ENCODE measurements at regions not wholly inside any gene's neighbourhood (a gene's known extent, or its start where the extent isn't known, plus 50 kb on each side); places are given as distances from the start of the nearest gene placed in this dataset.

GRCh38 chr1:164360265-164360664, 198.7 kb upstream of the PBX1 start:
- H3K4me3 ChIP-seq, result no peak overlapping the region
- H3K79me2 ChIP-seq (ENCODE audit: control insufficient read depth, insufficient read depth, low read length), result no peaks in the 10 kb centered on the region
- H3K9ac ChIP-seq (ENCODE audit: insufficient read depth in 1 of 2, low read depth in 2 of 2, low read length in 2 of 2), result no peak overlapping the region
- H3K9me1 ChIP-seq (ENCODE audit: control insufficient read depth, insufficient read depth, low read length), result no peaks in the 10 kb centered on the region
- TF ChIP-seq USF1 (CRISPR knock-in tag; IDR thresholded peaks at IDR 0.05), result no peak
- no peak for TF ChIP-seq TCFL5 (CRISPR knock-in tag; conservative IDR thresholded peaks at IDR 0.05)
- TF ChIP-seq ZFP30 (CRISPR knock-in tag; IDR thresholded peaks at IDR 0.05; ENCODE audit: borderline replicate concordance), result no peak
- TF ChIP-seq TBL1XR1 (IDR thresholded peaks at IDR 0.05; ENCODE audit: low read length in 2 of 2), result no peak
- TF ChIP-seq L3MBTL2 (IDR thresholded peaks at IDR 0.05), result no peak
- no peak for TF ChIP-seq ZNF124 (CRISPR knock-in tag; IDR thresholded peaks at IDR 0.05)
- no peak for TF ChIP-seq CBX5 (IDR thresholded peaks at IDR 0.05; ENCODE audit: borderline replicate concordance, low read depth)
- TF ChIP-seq PHF8 (IDR thresholded peaks at IDR 0.05; ENCODE audit: borderline replicate concordance, low read length), result no peak
- no peaks in the 10 kb centered on the region for H3K4me1 ChIP-seq (replicated peaks in 1 of 2; ENCODE audit: control insufficient read depth in 2 of 2, insufficient read depth in 2 of 2, low read length in 2 of 2)
- CTCF ChIA-PET (ENCODE audit: low intra/inter-chr PET ratio), result no interaction called here
- no peak overlapping the region for H3K27ac ChIP-seq (ENCODE audit: extremely low read depth, low read depth, low read length)
- no peak overlapping the region for H3K4me2 ChIP-seq (ENCODE audit: insufficient read depth, low read length)
- no TSS peak for BruUV-seq (replicated peaks)
- no peaks in the 10 kb centered on the region for H3K27me3 ChIP-seq (ENCODE audit: control insufficient read depth in 2 of 2, insufficient read depth in 2 of 2, low read length in 2 of 2)
- H3K9me3 ChIP-seq (replicated peaks; ENCODE audit: control insufficient read depth, insufficient read depth, low read depth, low read length), result no peaks in the 10 kb centered on the region; the same call in 1 of the 2 replicates
- DNase-seq (ENCODE audit: extremely low read depth in 1 of 4, low spot score in 3 of 4) (no peak), ATAC-seq (no peak), FAIRE-seq (no peak)
- no peak overlapping the region for H2AFZ ChIP-seq (ENCODE audit: low read depth, low read length)
- POLR2A ChIA-PET, result no interaction called here
- 0% methylated on average over 1 of the region's 1 CpG for WGBS (ENCODE audit: insufficient coverage, low coverage, missing lambda C conversion rate)
- H4K20me1 ChIP-seq (replicated peaks; ENCODE audit: control insufficient read depth, insufficient read depth, low read length), result no peaks in the 10 kb centered on the region
- in situ Hi-C loops (cut with MboI) (no loop called here), intact Hi-C loops (cut with micrococcal nuclease) (no loop called here)
- no peaks in the 10 kb centered on the region for H3K36me3 ChIP-seq (ENCODE audit: control insufficient read depth, insufficient read depth, low read length)

Measured in K562 (cell line).